Stimulated activated CD4-positive, alpha-beta T cell treated with anti-CD3 and anti-CD28 coated beads, Interleukin-1b, Interleukin-23, amount 100 ng/mL, for 4 hours (primary cell): ENCODE measurements at regions not wholly inside any gene's neighbourhood (a gene's known extent, or its start where the extent isn't known, plus 50 kb on each side); places are given as distances from the start of the nearest gene placed in this dataset.
"Not testable (repeated sequence)": the region's sequence is repeated elsewhere in the genome, so short reads cannot be mapped to it uniquely, and the experiment has no call there.

Source experiments
- DNase-seq, 2 donors: peaks; one replicate each; pipeline ENCODE4 v3.0.0-alpha.2; 2020; ENCODE audit warnings: low read depth in 2 of 2

DNA sequence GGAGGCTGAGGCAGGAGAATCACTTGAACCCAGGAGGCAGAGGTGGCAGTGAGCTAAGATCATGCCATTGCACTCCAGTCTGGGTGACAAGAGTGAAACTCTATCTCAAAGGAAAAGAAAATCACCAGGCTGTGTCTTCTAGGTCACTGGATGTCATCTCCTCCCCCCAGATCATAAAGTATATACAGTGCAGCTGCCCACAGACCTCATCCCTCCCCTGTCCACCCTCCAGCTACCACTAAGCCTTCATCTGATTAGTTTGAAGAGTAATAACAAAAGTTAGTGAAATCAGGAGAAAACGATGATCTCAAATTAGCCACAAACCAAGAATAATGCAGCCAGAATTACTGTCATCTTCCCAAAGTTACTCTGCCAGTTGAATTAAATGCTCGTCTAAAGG, 117.2 kb downstream of the ZNF22 start:
- not testable (repeated sequence) for DNase-seq

DNA sequence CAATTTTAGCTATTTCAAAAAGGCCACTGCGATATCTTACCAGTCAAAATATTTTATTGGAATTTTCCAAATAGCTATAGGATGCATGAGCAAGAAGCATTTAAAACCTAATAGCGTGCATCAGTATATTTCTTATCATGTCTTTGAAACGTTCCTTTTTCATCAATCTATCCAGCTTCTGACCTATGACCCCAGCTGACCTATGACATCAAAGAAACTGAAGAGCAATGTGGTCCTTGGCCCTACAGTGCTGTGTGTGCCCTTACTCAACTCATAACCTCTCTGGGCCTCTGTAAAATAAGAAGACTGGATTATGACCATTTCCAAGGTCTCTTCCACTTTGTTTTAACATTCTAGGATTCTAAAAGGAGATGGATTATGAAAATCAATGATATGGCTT, 118.2 kb downstream of the ZNF22 start:
- DNase-seq: no peak

DNA sequence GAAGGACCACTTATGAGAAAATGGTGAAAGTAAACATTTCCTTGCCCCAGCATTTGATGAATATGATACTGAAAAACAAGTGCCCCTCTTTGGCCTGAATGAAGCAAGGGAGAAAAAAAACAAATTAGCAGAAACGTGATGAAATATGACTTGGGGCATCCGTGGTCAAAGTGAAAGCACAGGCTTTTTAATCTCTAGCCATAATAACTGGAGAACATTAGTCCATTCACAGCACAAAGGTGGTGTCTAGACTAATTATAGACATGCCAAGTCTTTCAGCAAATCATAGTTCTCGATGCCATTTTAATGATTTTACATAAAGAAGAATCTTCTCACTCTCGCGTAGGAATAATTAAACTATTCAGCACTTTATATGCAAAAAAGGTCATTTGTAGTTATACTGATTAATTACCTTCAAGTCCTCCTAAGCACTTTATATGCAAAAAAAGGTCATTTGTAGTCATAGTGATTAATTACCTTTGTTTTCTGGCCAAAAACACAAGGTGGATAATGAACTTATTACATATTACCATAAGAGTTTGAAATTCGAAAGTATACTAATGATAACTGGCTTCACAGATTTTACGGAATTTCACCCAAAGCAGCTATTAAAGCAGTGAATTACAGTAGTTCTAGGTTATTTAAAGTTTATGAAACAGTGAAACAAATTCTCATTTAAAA, 121.6 kb downstream of the ZNF22 start:
- DNase-seq: not testable (repeated sequence)

DNA sequence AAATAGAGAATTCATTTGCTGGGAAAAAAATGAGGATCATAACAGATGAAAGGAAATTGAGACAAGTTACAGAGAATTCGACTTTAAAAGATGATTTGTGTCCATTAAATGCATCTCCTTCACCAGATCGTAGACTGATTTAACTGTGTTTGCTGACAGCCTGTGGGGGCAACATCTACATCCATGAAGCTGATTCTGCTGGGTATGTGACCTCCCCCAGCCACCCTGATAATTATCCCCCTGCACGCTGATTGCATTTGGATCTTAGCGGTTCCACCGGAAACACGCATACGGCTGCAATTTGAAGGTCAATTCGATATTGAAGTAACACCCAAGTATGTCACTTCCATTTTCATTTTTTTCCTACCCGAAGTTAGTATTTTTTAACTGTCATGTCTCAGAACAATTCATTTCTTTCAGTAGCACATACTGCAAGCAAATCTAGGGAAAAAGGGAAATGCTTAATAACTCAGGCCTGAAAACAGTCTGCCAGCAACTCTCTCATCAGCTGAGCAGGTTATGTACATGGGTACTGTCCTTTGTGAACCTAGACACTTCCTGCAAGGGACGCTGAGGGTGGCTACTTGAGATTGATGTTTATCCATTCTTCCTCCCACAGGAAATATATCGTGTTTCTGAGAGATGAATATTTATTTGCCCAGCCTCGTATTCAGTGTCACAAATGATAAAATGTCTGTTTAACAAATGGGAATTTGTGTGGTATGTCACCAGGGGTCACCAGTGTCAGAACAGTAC, 134.9 kb downstream of the ZNF22 start:
- DNase-seq: no peak

DNA sequence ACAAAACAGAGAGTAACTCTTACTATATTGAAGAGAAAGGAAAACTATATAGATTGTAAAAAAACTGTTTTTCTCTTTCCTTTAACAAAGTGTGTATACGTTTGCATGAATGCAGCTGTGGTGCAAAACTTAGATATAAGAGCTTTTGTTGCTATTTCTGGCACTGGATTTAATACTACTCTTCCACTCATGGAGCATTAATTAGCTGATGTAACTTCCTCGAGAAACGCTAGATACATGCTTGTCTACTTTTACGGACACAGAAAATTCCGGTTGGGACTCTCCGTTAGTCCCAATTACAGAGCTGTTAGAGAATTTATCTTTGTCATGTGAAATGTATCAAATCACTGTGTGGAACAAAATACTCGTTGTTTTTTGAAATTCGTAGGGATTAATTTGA, 135.5 kb downstream of the ZNF22 start:
- no peak for DNase-seq

DNA sequence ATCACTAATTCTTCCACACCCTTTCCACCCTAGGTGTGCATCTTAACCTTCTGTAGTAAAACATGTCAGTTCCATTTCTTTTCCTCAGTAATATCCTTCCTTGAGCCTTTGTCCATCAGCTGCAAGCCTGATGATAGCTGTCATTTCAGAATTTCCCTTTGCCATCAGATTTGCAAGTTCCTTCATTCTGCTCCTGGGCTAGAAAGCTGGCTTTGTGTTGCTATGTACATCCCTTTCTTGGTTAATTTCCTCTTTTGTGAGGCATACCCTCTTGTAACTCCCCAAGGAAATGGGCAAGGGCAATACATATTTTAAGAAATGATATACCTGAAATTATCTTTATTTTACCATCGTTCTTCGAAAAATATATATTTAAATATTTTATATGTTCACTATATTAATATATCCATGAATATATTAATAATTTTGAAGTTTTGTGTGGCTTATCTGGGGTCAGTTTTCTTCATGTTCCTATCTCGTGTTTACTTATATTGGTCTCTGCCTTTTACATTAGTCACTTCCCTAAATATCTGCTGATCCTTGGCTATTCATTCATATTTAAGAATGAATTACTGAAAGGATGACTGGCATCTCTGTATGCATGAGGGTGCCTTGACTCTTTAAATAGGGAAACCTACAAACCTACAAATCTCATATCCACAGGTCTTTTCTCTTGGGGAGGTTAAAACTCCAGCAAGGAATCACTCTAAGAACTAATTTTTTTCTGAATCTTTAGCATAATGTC, 143.8 kb downstream of the ZNF22 start:
- DNase-seq: no peak

DNA sequence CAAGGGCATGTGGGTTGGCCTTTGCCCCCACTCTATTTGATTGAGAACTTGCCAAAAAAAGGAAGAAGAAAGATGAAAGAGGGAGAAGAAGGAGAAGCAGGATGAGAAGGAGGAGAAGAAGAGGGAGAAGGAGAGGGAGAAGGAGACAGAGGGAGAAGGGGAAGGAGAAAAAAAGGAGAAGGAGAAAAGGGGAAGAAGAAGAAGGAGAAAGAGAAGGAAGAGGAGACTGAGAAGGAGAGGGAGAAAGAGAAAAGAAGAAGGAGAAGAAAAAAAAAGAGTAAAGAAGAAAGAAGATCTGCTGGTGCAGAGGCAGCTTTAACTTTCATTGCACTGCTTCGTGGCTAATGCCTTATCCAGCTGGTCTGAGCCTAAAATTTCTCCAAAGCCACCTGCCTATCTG, 144.4 kb downstream of the ZNF22 start:
- DNase-seq: not testable (repeated sequence)

DNA sequence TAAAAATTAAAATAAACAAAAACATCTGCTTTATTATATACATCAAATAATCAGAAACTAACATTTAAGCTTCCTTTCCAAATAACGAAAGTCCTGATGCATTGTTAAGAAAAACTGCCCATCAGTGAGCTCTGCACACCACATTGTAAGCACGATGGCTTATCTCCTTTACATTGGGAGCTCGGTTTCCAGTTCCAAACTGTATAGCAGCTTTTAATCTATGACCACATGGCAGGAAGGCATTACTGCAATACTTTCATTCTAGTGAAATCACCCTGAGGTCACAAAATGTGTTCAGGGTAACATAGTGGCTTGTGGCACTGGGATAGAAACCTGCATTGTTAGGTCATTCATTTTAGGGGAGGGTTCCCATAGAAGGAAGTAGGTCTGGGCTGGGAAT, 146.3 kb downstream of the ZNF22 start:
- DNase-seq: no peak

DNA sequence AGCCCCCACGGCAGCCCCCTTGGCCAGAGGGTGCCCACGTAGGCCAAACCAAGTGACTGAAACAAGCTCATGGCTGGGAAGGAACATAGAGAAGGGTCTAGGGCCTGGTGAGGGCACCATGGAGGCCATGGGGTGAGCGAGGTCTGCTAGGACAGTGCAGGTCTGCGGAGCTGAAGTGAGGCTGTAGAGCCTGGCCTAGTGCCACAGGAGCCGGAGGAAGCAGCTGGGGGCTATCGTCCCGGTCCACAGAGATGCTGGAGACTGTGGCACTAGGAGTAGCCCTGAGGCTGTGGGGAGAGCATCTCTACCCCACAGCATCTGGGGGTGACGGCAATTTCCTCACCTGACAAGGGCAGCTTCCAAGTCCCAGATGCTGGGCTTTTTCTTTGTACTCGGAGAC, 150.3 kb downstream of the ZNF22 start:
- DNase-seq: no peak

DNA sequence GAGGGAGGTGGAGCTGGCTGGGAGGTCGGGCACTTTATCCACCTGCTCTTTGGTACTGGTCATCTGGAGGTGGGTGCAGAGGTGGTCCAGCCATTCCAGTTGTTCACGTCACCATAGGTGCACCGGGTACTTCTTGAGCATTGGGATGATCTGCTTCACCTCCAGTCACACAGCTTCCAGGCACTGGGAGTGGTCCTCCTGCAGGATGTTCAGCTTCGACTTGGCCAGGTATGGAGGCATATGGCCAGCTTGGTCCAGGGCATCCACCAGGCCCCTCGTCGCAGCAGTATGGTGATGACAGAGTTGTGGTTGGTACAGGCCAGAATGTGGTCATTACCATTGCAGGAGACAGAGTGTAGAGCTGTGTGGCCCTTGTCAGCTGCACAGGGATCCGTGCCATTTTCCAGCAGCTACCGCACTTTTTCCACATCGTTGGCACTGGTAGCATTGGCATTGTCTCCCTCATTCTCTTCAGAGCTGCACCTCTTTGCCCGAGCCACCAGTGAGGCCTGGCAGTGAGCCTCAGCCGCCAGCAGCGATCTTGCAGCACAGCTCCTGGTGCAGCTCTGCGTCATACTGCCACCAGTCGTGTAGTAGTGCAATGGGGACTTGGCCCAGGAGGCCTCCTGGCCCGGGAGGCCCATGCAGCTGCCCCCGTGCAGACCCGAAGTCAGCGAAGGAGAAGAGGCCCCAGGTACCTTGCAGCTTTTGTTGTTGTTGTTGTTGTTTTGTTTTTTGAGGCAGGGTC, 150.9 kb downstream of the ZNF22 start:
- no peak for DNase-seq

DNA sequence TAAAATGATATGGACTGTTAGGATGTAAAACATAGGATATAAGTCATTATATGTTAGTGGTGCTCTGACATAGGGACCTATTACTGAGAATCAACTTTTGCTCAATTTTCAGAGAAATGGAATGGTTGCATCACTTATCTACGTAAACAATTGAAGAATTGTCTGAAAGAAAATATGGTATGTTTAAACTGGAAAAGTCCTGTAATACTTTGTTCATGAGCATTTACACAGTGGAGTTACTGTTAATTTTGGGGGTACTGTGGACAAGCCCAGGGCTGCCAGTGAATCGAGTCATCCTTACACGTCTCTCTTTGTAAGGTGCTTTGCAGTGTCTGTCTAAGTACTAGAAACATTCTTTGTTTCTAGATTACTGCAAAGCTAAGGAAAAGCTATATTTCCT, 152.0 kb downstream of the ZNF22 start:
- no peak for DNase-seq

DNA sequence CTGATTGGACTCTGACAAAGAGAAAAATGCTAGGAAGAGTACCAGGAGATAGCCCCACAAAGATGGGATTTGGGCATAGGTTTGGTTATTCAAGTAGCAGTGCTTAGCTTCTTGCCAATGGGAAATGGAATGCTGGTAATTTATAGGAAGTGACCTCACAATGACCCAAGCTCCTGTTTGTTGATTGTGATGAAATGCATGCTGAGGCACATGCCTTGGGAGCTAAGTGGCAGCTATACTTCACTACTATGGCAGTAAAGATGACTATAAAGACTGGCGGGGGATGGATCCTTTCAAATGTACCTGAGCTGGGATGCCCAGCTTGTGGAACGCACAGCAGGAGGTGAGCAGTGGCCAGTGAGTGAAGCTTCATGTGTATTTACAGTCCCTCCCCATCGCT, 153.8 kb downstream of the ZNF22 start:
- no peak for DNase-seq

DNA sequence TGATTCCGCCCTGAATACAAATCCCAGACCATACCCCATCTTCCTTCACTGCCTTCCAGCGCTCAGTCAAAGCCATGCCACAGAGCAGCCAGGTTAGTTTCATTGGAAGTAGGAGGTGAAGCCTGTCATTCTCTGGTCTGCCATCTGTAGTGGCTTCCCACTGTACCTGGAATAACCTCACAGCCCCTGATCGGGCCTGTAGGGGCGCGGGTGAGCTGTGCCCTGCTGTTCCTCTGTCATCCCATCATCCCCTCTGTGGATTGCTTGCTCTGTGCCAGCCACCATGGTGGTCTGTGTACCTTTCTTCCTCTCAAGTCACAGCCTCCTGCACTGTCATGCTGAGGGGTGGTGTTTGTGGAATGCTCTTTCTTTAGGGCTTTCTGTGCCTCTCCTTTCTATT, 155.1 kb downstream of the ZNF22 start:
- no peak for DNase-seq

DNA sequence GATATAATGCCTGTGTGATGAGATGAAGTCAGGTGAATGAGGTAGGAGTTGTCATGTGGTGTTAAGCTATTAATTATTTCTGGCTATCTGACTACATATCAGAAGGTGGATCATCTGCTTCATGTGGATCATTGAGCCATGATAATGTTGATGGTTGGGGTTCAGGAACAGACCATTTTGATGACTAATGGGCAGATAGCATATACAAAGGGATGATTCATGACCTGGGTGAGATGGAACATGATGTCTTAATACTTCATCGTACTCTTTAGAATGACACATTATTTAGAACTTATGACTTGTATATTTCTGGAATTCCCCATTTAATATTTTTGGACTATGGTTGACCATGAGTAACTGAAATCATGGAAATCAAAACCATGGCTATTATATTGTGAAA, 155.1 kb downstream of the OR13A1 start:
- DNase-seq: no peak

DNA sequence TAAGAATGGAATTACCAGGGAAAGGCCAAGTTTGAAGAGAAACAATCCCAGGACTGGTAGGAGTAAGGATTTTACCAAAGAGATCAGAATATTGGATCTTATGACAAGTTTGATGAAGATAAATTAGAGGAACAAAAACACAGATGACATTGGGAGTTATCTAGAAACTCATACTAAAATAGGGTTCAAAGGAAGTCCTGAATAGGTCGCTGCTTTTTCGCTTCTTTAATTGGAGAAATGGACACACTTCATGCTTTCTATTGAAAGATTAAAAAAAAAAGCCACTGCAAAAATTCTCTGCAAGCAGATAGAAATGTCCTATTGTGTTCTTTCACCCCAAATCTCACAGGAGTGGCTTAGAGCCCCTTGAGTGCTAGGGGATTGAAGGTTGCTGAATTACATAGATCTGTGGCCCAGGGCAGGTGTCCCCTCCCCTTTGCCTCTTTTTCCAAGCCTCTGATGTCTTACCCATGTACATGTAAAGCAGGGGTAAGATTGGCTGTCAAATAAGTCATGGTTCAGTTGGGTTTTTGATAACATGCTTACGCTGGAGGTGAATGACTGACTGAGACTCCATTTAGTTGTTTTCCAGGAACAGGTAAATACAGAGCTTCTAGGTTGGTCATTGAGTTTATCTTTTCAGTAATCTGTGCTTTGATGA, 152.0 kb downstream of the OR13A1 start:
- no peak for DNase-seq

DNA sequence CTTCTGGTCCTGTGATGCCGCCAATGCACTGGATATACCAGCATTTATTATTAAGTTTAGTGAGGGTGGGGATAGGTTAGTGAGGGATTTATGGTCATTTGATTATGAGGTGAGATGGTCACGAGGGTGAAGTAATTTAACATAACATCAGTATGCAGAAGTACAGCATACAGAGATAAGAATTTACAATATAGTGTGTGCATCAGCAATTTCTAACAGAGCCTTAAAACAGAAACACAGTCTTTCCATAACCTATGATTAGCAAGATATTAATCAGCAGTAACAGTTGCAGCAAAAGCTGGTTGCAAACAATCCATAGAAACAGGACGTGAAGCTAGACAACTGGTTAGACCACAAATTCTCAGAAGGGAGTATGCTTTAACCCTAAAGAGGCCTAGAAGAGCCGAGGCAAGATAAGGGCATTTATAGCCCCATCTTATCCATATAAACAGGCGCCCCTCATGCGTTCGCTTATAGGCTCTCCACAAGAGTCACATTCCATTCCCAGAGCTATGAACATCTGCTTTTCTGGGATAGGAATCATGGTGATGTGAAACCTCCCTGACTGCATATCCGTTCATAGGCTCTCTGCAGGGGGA, 139.8 kb downstream of the OR13A1 start:
- DNase-seq: not testable (repeated sequence)

DNA sequence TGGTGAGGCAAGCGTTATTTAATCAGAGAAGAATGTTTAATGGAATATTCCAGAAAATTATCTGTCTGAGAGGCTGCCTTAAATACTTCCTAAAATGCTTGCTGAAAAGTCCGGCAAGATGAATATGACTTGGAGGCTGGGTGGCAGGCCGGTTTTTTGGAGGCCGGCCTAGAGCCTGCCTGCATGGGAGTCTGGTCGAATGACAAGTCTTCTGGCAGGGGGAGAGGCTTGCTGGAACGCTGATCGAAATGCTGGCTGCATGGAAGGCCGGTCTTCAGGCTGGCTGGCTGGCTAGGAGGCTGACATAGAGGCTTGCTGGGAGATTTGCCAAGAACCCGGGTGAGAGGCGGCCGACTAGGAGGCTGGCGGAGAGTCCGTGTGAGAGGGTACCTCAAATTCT, 135.7 kb downstream of the OR13A1 start:
- no peak for DNase-seq

DNA sequence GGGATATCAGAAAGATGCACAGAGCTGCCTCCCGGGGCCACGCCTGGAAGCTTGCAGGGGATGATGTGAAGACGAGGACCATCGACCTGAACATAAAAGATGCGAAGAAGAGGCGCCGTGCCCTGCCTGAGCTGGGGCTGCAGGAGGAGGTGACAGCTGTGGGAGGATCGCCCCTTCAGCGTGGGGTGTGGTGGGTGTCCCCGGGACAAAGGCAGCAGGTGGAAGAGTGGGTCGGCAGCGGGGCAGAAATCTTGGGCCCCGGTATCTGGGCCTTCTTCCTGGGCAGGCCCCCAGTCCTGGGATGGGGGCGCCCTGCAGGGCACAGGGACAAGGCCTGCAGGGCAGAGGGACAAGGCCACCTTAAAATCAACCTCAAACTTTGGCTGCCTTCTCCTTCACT, 134.9 kb downstream of the OR13A1 start:
- DNase-seq: no peak

DNA sequence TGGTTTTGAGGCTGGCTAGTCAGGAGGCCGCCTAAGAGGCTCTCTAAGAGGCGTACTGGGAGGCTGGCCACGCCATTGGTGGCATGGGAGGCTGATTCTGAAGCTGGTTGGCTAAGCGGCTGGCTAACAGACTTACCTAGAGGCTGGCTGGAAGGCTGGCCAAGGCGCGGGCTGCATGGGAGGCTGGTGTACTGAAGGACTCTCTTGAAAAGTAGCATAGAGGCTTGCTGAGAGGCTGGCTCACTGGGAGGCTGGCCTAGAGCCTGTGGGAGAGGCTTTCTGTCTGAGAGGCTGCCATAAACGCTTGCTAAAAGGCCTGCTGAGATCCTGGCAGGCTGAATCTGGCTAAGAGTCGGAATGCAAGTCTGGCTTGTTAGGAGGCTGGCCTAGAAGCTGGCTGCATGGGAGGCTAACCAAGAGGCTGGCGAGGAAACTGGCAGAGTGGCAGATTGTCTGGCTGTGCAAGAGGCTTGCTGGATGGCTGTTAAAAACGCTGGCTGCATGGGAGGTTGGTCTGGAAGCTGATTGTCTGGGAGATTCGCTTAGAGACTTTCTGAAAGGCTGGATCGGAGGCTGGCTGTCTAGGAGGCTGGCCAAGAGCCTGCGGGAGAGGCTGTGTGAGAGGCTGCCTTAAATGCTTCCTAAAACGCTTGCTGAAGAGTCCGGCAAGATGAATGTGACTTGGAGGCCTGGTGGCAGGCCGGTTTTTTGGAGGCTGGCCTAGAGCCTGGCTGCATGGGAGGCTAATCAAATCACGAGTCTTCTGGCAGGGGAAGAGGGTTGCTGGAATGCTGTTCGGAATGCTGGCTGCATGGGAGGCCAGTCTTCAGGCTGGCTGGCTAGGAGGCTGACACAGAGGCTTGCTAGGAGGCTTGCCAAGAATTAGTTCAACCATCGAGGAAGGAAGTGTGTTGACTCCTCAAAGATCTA, 134.2 kb downstream of the OR13A1 start:
- DNase-seq: no peak

DNA sequence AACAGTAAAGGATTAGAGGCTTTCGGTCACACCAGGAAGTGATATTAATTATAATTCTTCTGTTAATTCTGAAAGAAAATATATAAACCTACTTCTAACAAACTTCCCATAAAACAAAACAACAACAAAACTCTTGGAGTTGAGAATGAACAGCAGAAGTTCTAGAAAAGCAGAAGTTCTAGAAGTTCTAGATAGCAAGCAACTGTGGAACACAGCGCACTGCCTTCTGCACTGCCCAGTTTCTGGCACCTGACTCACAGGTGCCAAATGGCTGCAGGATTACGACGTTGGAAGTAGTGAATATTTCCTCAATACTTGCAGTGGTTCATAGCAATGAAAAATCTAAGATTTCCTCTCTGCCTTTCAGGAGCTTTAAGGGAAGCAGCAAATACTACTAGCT, 132.2 kb downstream of the OR13A1 start:
- DNase-seq: no peak
